WERI-Rb-1 (cell line): ENCODE measurements at regions not wholly inside any gene's neighbourhood (a gene's known extent, or its start where the extent isn't known, plus 50 kb on each side); places are given as distances from the start of the nearest gene placed in this dataset.

Experiments used
- DNase-seq: peaks from one replicate; pipeline ENCODE4 v3.0.0-alpha.2; 2020
- H3K27ac ChIP-seq: fragments of 250-450 bp; sonication (Bioruptor Pico); 2 replicates; pipeline ENCODE4 v1.5.1; 2020; ENCODE audit warnings: mild to moderate bottlenecking, moderate library complexity
- H3K27me3 ChIP-seq: fragments of 250-450 bp; sonication (Bioruptor Pico); 2 replicates; pipeline ENCODE4 v1.5.1; 2021; ENCODE audit warnings: mild to moderate bottlenecking, low read depth, moderate library complexity; ENCODE audit not compliant: insufficient read depth, severe bottlenecking
- H3K36me3 ChIP-seq: fragments of 250-450 bp; sonication (Bioruptor Pico); 2 replicates; pipeline ENCODE4 v1.5.1; 2020; ENCODE audit warnings: mild to moderate bottlenecking, moderate library complexity
- H3K4me3 ChIP-seq: 2 replicates; pipeline ENCODE4 v1.5.1; 2011; ENCODE audit warnings: low read depth, mild to moderate bottlenecking, control low read depth, low read length
- H3K9me3 ChIP-seq: fragments of 250-450 bp; sonication (Bioruptor Pico); 2 replicates; pipeline ENCODE4 v1.5.1; 2021; ENCODE audit warnings: mild to moderate bottlenecking, moderate library complexity; ENCODE audit not compliant: severe bottlenecking
- CTCF ChIP-seq: IDR thresholded peaks from 2 replicates; pipeline ENCODE4 v1.5.1; 2011; ENCODE audit warnings: low read depth, mild to moderate bottlenecking, control low read depth, inconsistent platforms, low read length

- no peak for TF ChIP-seq CTCF
- Histone ChIP-seq H3K9me3 (no peaks in the 10 kb centered on the region), H3K36me3 (no peaks in the 10 kb centered on the region), H3K27me3 (no peaks in the 10 kb centered on the region), H3K27ac (peak overlapping the region; percentile 42), H3K4me3 (no peak overlapping the region)
- DNase-seq, result no peak
These were observed 283.6 kb downstream of the ELAVL2 start for GRCh38 chr9:23542438-23542837.

GRCh38 chr9:23542927-23543326 is 283.1 kb downstream of the ELAVL2 start:
- peak overlapping the region; percentile 57 for H3K27ac ChIP-seq
- DNase-seq, result no peak
- TF ChIP-seq CTCF, result no peak
- H3K4me3 ChIP-seq, result no peak overlapping the region
- no peaks in the 10 kb centered on the region for H3K9me3 ChIP-seq
- H3K36me3 ChIP-seq, result no peaks in the 10 kb centered on the region
- H3K27me3 ChIP-seq, result no peaks in the 10 kb centered on the region

- H3K27me3 ChIP-seq, result no peaks in the 10 kb centered on the region
- DNase-seq, result no peak
- peak overlapping the region; percentile 57 for H3K27ac ChIP-seq
- no peak overlapping the region for H3K4me3 ChIP-seq
- TF ChIP-seq CTCF, result no peak
- H3K36me3 ChIP-seq, result no peaks in the 10 kb centered on the region
- no peaks in the 10 kb centered on the region for H3K9me3 ChIP-seq
These were observed 282.6 kb downstream of the ELAVL2 start for GRCh38 chr9:23543419-23543818.

- no peak for TF ChIP-seq CTCF
- Histone ChIP-seq H3K4me3 (no peak overlapping the region), H3K36me3 (no peaks in the 10 kb centered on the region), H3K27ac (no peak overlapping the region), H3K27me3 (no peaks in the 10 kb centered on the region), H3K9me3 (no peaks in the 10 kb centered on the region)
- no peak for DNase-seq
These were observed 280.3 kb downstream of the ELAVL2 start for GRCh38 chr9:23545728-23546127.

GRCh38 chr9:23551311-23551721 is 274.7 kb downstream of the ELAVL2 start:
- no peaks in the 10 kb centered on the region for H3K9me3 ChIP-seq
- DNase-seq, result peak; percentile 52
- no peak for TF ChIP-seq CTCF
- H3K4me3 ChIP-seq, result no peak overlapping the region
- H3K27me3 ChIP-seq, result no peaks in the 10 kb centered on the region
- H3K27ac ChIP-seq, result peak overlapping the region; percentile 44
- H3K36me3 ChIP-seq, result no peaks in the 10 kb centered on the region

- Histone ChIP-seq H3K27me3 (no peaks in the 10 kb centered on the region), H3K4me3 (no peak overlapping the region), H3K27ac (peak overlapping the region; percentile 44), H3K9me3 (no peaks in the 10 kb centered on the region), H3K36me3 (no peaks in the 10 kb centered on the region)
- no peak for DNase-seq
- no peak for TF ChIP-seq CTCF
These were observed 273.9 kb downstream of the ELAVL2 start for GRCh38 chr9:23551929-23552707.
